ENCODE measurements at regions not wholly inside any gene's neighbourhood (a gene's known extent, or its start where the extent isn't known, plus 50 kb on each side); places are given as distances from the start of the nearest gene placed in this dataset.

DNA sequence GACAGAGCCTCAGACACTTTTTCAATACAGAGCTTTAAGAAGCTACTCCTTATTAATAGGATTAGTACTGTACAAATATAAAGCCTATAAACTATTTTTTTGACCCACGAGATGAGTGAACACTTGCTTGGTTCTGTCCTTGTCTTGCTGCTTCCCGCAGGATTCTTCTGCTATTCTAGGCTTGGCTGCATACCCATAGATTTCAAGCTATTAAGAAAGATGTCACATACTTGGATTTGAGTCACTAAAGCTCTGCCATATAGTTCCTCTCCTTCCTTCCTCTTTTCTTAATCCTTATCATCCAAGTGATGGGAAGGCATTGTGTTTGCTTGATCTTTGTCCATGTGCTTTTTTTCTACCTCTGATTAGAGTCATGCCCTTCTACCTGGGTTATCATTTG, 361.2 kb upstream of the TRPC7 start:
- no peak overlapping the region for H3K27ac ChIP-seq (ENCODE audit: low read depth, low read length)
- no peak overlapping the region for H4K91ac ChIP-seq (replicated peaks; ENCODE audit: insufficient read length, low read length)
- no peaks in the 10 kb centered on the region for H3K4me1 ChIP-seq (replicated peaks in 1 of 4; ENCODE audit: control insufficient read depth in 3 of 4, insufficient read depth in 4 of 4, low read length in 3 of 4)
- no peak overlapping the region for H2AK5ac ChIP-seq (ENCODE audit: low read depth, low read length)
- ChIA-PET CTCF (ENCODE audit: partially characterized antibody) (no interaction called here), POLR2A (ENCODE audit: partially characterized antibody) (no interaction called here)
- H3K4ac ChIP-seq (replicated peaks; ENCODE audit: insufficient read length, low read depth, low read length): no peak overlapping the region
- no peak overlapping the region for H3K14ac ChIP-seq (ENCODE audit: insufficient read length)
- H3K9me3 ChIP-seq (ENCODE audit: insufficient read depth in 2 of 2, low read depth in 1 of 2, low read length in 1 of 2): no peaks in the 10 kb centered on the region
- H2BK15ac ChIP-seq (ENCODE audit: low read length): no peak overlapping the region
- 91% methylated on average over 2 of the region's 2 CpGs; no CpG with 5 or more reads in 1 of the 2 experiments for WGBS, 2 experiments (ENCODE audit: extremely low coverage in 1 of 2, insufficient coverage in 1 of 2, insufficient read length in 1 of 2, insufficient replicate concordance in 2 of 2, low coverage in 1 of 2, low lambda C conversion rate in 2 of 2, missing lambda C conversion rate in 1 of 2)
- H3K79me1 ChIP-seq (ENCODE audit: low read depth, low read length): no peaks in the 10 kb centered on the region
- no peak overlapping the region for H3K4me3 ChIP-seq (ENCODE audit: extremely low read depth in 1 of 4, insufficient read depth in 2 of 4, low read depth in 3 of 4, low read length in 4 of 4)
- H3K27me3 ChIP-seq (replicated peaks in 1 of 4; ENCODE audit: control insufficient read depth in 3 of 4, extremely low read depth in 1 of 4, insufficient read depth in 3 of 4, low read length in 3 of 4): no peaks in the 10 kb centered on the region
- no peaks in the 10 kb centered on the region for H3K23me2 ChIP-seq (ENCODE audit: low read depth, low read length)
- no peak overlapping the region for H3K56ac ChIP-seq (replicated peaks; ENCODE audit: insufficient read length, low read depth, low read length)
- H4K8ac ChIP-seq (ENCODE audit: extremely low read depth, insufficient read depth, low read length): no peak overlapping the region
- H2BK5ac ChIP-seq (ENCODE audit: low read depth, low read length): no peak overlapping the region
- no peak for DNase-seq (ENCODE audit: low read depth in 1 of 2, low spot score in 2 of 2)
- no peak overlapping the region for H3K4me2 ChIP-seq (ENCODE audit: insufficient read depth in 1 of 2, low read depth in 2 of 2, low read length in 2 of 2)
- H2BK120ac ChIP-seq (replicated peaks; ENCODE audit: low read depth, low read length): no peak overlapping the region
- H3K36me3 ChIP-seq (ENCODE audit: control insufficient read depth in 2 of 4, insufficient read depth in 4 of 4, low read length in 3 of 4): no peaks in the 10 kb centered on the region
- H3K79me2 ChIP-seq (ENCODE audit: control insufficient read depth in 1 of 2, insufficient read depth in 2 of 2, low read length in 2 of 2): no peaks in the 10 kb centered on the region
- H2AFZ ChIP-seq (ENCODE audit: low read length): no peak overlapping the region
- no peak overlapping the region for H3K9ac ChIP-seq (replicated peaks in 1 of 4; ENCODE audit: extremely low read depth in 1 of 4, low read depth in 3 of 4, low read length in 3 of 4)
- no peaks in the 10 kb centered on the region for H4K20me1 ChIP-seq (replicated peaks in 1 of 2; ENCODE audit: control insufficient read depth in 1 of 2, insufficient read depth in 2 of 2, low read length in 2 of 2)
- no peak overlapping the region for H2BK20ac ChIP-seq (ENCODE audit: low read length)
- H3K23ac ChIP-seq (ENCODE audit: insufficient read length): no peak overlapping the region
- no peak overlapping the region for H2BK12ac ChIP-seq (ENCODE audit: low read depth, low read length)
- FAIRE-seq: no peak
- no peak overlapping the region for H4K5ac ChIP-seq (ENCODE audit: insufficient read length, low read depth, low read length)
- H3K18ac ChIP-seq (ENCODE audit: extremely low read depth, low read length): no peak overlapping the region
- TF ChIP-seq, protein P1, sequence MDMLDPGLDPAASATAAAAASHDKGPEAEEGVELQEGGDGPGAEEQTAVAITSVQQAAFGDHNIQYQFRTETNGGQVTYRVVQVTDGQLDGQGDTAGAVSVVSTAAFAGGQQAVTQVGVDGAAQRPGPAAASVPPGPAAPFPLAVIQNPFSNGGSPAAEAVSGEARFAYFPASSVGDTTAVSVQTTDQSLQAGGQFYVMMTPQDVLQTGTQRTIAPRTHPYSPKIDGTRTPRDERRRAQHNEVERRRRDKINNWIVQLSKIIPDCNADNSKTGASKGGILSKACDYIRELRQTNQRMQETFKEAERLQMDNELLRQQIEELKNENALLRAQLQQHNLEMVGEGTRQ (IDR thresholded peaks at IDR 0.05; ENCODE audit: low read length): no peak
- TF ChIP-seq TCF12 (IDR thresholded peaks at IDR 0.05; ENCODE audit: low read depth, low read length) (no peak), SP2 (IDR thresholded peaks at IDR 0.05; ENCODE audit: low read length) (no peak), HDAC2 (IDR thresholded peaks at IDR 0.05; ENCODE audit: borderline replicate concordance in 1 of 2, low read depth in 2 of 2, low read length in 2 of 2) (no peak), SIN3A (conservative IDR thresholded peaks at IDR 0.05 in 1 of 2, IDR thresholded peaks at IDR 0.05 in 1 of 2; ENCODE audit: low read depth in 1 of 2, low read length in 2 of 2) (no peak), GTF2F1 (IDR thresholded peaks at IDR 0.05; ENCODE audit: borderline replicate concordance, low read depth, low read length) (no peak), SP1 (IDR thresholded peaks at IDR 0.05; ENCODE audit: low read depth, low read length) (no peak), RFX5 (IDR thresholded peaks at IDR 0.05; ENCODE audit: borderline replicate concordance, low read depth, low read length) (no peak), SUZ12 (IDR thresholded peaks at IDR 0.05; ENCODE audit: low read length) (no peak), CEBPB (IDR thresholded peaks at IDR 0.05; ENCODE audit: low read depth, low read length) (no peak), POLR2AphosphoS5 (IDR thresholded peaks at IDR 0.05; ENCODE audit: low read depth, low read length) (no peak), NANOG (IDR thresholded peaks at IDR 0.05; ENCODE audit: insufficient read depth, low read depth, low read length, poor library complexity, severe bottlenecking) (no peak), BRCA1 (IDR thresholded peaks at IDR 0.05; ENCODE audit: low read depth, low read length) (no peak)
- TF ChIP-seq, protein P2, sequence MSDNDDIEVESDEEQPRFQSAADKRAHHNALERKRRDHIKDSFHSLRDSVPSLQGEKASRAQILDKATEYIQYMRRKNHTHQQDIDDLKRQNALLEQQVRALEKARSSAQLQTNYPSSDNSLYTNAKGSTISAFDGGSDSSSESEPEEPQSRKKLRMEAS (IDR thresholded peaks at IDR 0.05): no peak

Data from H1 (cell line).